NT2/D1 (cell line): ENCODE measurements at regions not wholly inside any gene's neighbourhood (a gene's known extent, or its start where the extent isn't known, plus 50 kb on each side); places are given as distances from the start of the nearest gene placed in this dataset.

Experiments used
- YY1 ChIP-seq: IDR thresholded peaks from 2 replicates; pipeline ENCODE4 v1.6.1; 2011; ENCODE audit not compliant: insufficient read length, insufficient read depth
- ZNF274 ChIP-seq: IDR thresholded peaks from 2 replicates; pipeline ENCODE4 v1.6.1; 2011; ENCODE audit warnings: mild to moderate bottlenecking, low read depth, low read length

GRCh38 chr6:164266851-164267250, 852.3 kb downstream of the QKI start:
- no peak for TF ChIP-seq ZNF274
- TF ChIP-seq YY1 = no peak
